Superior temporal gyrus (tissue), 1 donor: ENCODE measurements at regions not wholly inside any gene's neighbourhood (a gene's known extent, or its start where the extent isn't known, plus 50 kb on each side); places are given as distances from the start of the nearest gene placed in this dataset.
"Not testable (repeated sequence)": the region's sequence is repeated elsewhere in the genome, so short reads cannot be mapped to it uniquely, and the experiment has no call there.

ENCODE experiments used
- DNase-seq: peaks from one replicate; pipeline ENCODE4 v3.0.0-alpha.2; 2016; ENCODE audit errors: extremely low spot score

GRCh38 chr10:20656886-20657285 lies 240.2 kb downstream of the NEBL start:
- no peak for DNase-seq

GRCh38 chr10:20652424-20652823 lies 244.7 kb downstream of the NEBL start:
- not testable (repeated sequence) for DNase-seq

- DNase-seq, result no peak
Observed at GRCh38 chr10:20648263-20648874, 248.7 kb downstream of the NEBL start.

- DNase-seq, result no peak
Observed at GRCh38 chr10:20647756-20648155, 249.4 kb downstream of the NEBL start.

- no peak for DNase-seq
Observed at GRCh38 chr10:20644421-20644820, 252.7 kb downstream of the NEBL start.

GRCh38 chr10:20641605-20642004 lies 255.5 kb downstream of the NEBL start:
- no peak for DNase-seq

- DNase-seq, result no peak
Observed at GRCh38 chr10:20635570-20635969, 261.5 kb downstream of the NEBL start.

GRCh38 chr10:20634839-20635238 lies 262.3 kb downstream of the NEBL start:
- DNase-seq, result no peak

- no peak for DNase-seq
Observed at GRCh38 chr10:20633714-20634113, 263.4 kb downstream of the NEBL start.

- DNase-seq, result no peak
Observed at GRCh38 chr10:20632696-20633095, 264.4 kb downstream of the NEBL start.

GRCh38 chr10:20631229-20631628 lies 265.9 kb downstream of the NEBL start:
- no peak for DNase-seq

GRCh38 chr10:20630092-20630643 lies 266.9 kb downstream of the NEBL start:
- DNase-seq, result no peak

- no peak for DNase-seq
Observed at GRCh38 chr10:20627946-20628507, 269.1 kb downstream of the NEBL start.

GRCh38 chr10:20627087-20627486 lies 270.0 kb downstream of the NEBL start:
- DNase-seq, result no peak

GRCh38 chr10:20625868-20626267 lies 271.2 kb downstream of the NEBL start:
- DNase-seq, result no peak

GRCh38 chr10:20624642-20625041 lies 272.5 kb downstream of the NEBL start:
- no peak for DNase-seq

- no peak for DNase-seq
Observed at GRCh38 chr10:20623546-20623945, 273.6 kb downstream of the NEBL start.

GRCh38 chr10:20622531-20623211 lies 274.4 kb downstream of the NEBL start:
- no peak for DNase-seq

GRCh38 chr10:20620981-20621380 lies 276.1 kb downstream of the NEBL start:
- no peak for DNase-seq

GRCh38 chr10:20618011-20618547 lies 279.0 kb downstream of the NEBL start:
- DNase-seq, result no peak

- DNase-seq, result no peak
Observed at GRCh38 chr10:20616918-20617810, 279.9 kb downstream of the NEBL start.
